ENCODE measurements at regions not wholly inside any gene's neighbourhood (a gene's known extent, or its start where the extent isn't known, plus 50 kb on each side); places are given as distances from the start of the nearest gene placed in this dataset.

GRCh38 chr7:46291050-46291438, 370.0 kb upstream of the IGFBP3 start:
- peaks cover 0 to 4% (median 0%) of the 10 kb centered on the region in 3 donors for H3K9me3 ChIP-seq (ENCODE audit: control extremely low read depth in 1 of 3, control insufficient read depth in 2 of 3, insufficient read depth in 1 of 3, low read length in 2 of 3)
- TF ChIP-seq EZH2 (IDR thresholded peaks at IDR 0.05; ENCODE audit: borderline replicate concordance, insufficient read depth, low read depth, low read length, poor library complexity, severe bottlenecking) (no peak), CTCF (IDR thresholded peaks at IDR 0.05) (no peak)

GRCh38 chr7:46290374-46291049, 369.4 kb upstream of the IGFBP3 start:
- TF ChIP-seq EZH2 (IDR thresholded peaks at IDR 0.05; ENCODE audit: borderline replicate concordance, insufficient read depth, low read depth, low read length, poor library complexity, severe bottlenecking) (no peak), CTCF (IDR thresholded peaks at IDR 0.05) (no peak)
- H2AFZ ChIP-seq (ENCODE audit: insufficient read depth, low read depth, low read length, poor library complexity, severe bottlenecking) = no peak overlapping the region
- H4K20me1 ChIP-seq (ENCODE audit: control insufficient read depth, insufficient read depth, low read length, poor library complexity, severe bottlenecking) = no peaks in the 10 kb centered on the region
- ChIA-PET CTCF (no interaction called here), POLR2A (no interaction called here)
- DNase-seq = no peak
- H3K4me1 ChIP-seq (ENCODE audit: control insufficient read depth in 2 of 2, insufficient read depth in 2 of 2, low read length in 2 of 2) = no peaks in the 10 kb centered on the region
- H3K9ac ChIP-seq (ENCODE audit: low read length) = no peak overlapping the region
- H3K27me3 Mint-ChIP-seq = no peaks in the 10 kb centered on the region
- no CpG with 5 or more reads among the region's 1 CpG for WGBS (ENCODE audit: insufficient coverage)
- peaks cover 0 to 4% (median 0%) of the 10 kb centered on the region in 4 experiments for H3K27me3 ChIP-seq (replicated peaks in 1 of 4; ENCODE audit: control extremely low read depth in 1 of 4, control insufficient read depth in 3 of 4, insufficient read depth in 4 of 4, low read length in 3 of 4)
- no peaks in the 10 kb centered on the region for H3K36me3 ChIP-seq (replicated peaks in 1 of 2; ENCODE audit: control extremely low read depth in 1 of 2, control insufficient read depth in 1 of 2, extremely low read depth in 1 of 2, insufficient read depth in 2 of 2, low read length in 1 of 2)
- H3K9me3 ChIP-seq (ENCODE audit: control extremely low read depth in 1 of 3, control insufficient read depth in 2 of 3, insufficient read depth in 1 of 3, low read length in 2 of 3) = peaks cover 0 to 4% (median 0%) of the 10 kb centered on the region in 3 donors
- H3K27ac ChIP-seq (ENCODE audit: low read length in 2 of 2) = no peak overlapping the region
- H3K4me1 Mint-ChIP-seq = no peaks in the 10 kb centered on the region
- H3K9me3 Mint-ChIP-seq (ENCODE audit: insufficient read depth) = no peaks in the 10 kb centered on the region
- no peaks in the 10 kb centered on the region for H3K79me2 ChIP-seq (ENCODE audit: control insufficient read depth, insufficient read depth, low read length)
- intact Hi-C loops (cut with micrococcal nuclease) = no loop called here
- no peak for ATAC-seq (ENCODE audit: low read depth)
- no peak overlapping the region for H3K4me3 ChIP-seq (ENCODE audit: control extremely low read depth in 1 of 5, extremely low read depth in 1 of 5, insufficient read depth in 1 of 5, low read depth in 2 of 5, low read length in 4 of 5)
- no peak overlapping the region for H3K27ac Mint-ChIP-seq
- no peak overlapping the region for H3K4me2 ChIP-seq (replicated peaks; ENCODE audit: low read depth, low read length, poor library complexity, severe bottlenecking)
- H3K4me3 Mint-ChIP-seq = no peak overlapping the region

More at GRCh38 chr7:46291050-46291438, 370.0 kb upstream of the IGFBP3 start:
- CTCF ChIA-PET = no interaction called here
- Histone ChIP-seq H2AFZ (ENCODE audit: insufficient read depth, low read depth, low read length, poor library complexity, severe bottlenecking) (no peak overlapping the region), H3K27me3 (replicated peaks in 1 of 4; ENCODE audit: control extremely low read depth in 1 of 4, control insufficient read depth in 3 of 4, insufficient read depth in 4 of 4, low read length in 3 of 4) (peaks cover 0 to 4% (median 0%) of the 10 kb centered on the region in 4 experiments), H3K79me2 (ENCODE audit: control insufficient read depth, insufficient read depth, low read length) (no peaks in the 10 kb centered on the region), H3K4me1 (ENCODE audit: control insufficient read depth in 2 of 2, insufficient read depth in 2 of 2, low read length in 2 of 2) (no peaks in the 10 kb centered on the region), H3K9ac (ENCODE audit: low read length) (no peak overlapping the region), H3K4me3 (ENCODE audit: control extremely low read depth in 1 of 5, extremely low read depth in 1 of 5, insufficient read depth in 1 of 5, low read depth in 2 of 5, low read length in 4 of 5) (no peak overlapping the region), H3K4me2 (replicated peaks; ENCODE audit: low read depth, low read length, poor library complexity, severe bottlenecking) (no peak overlapping the region), H3K27ac (ENCODE audit: low read length in 2 of 2) (no peak overlapping the region), H3K36me3 (replicated peaks in 1 of 2; ENCODE audit: control extremely low read depth in 1 of 2, control insufficient read depth in 1 of 2, extremely low read depth in 1 of 2, insufficient read depth in 2 of 2, low read length in 1 of 2) (no peaks in the 10 kb centered on the region), H4K20me1 (ENCODE audit: control insufficient read depth, insufficient read depth, low read length, poor library complexity, severe bottlenecking) (no peaks in the 10 kb centered on the region)
- Mint-ChIP-seq H3K9me3 (ENCODE audit: insufficient read depth) (no peaks in the 10 kb centered on the region), H3K27ac (no peak overlapping the region), H3K4me1 (no peaks in the 10 kb centered on the region), H3K27me3 (no peaks in the 10 kb centered on the region), H3K4me3 (no peak overlapping the region)
- POLR2A ChIA-PET = no interaction called here
- intact Hi-C loops (cut with micrococcal nuclease) = no loop called here
- WGBS (ENCODE audit: insufficient coverage) = 28% methylated on average over 4 of the region's 5 CpGs
- DNase-seq = no peak
- ATAC-seq (ENCODE audit: low read depth) = no peak
